ENCODE measurements at regions not wholly inside any gene's neighbourhood (a gene's known extent, or its start where the extent isn't known, plus 50 kb on each side); places are given as distances from the start of the nearest gene placed in this dataset.
"Not testable (repeated sequence)": the region's sequence is repeated elsewhere in the genome, so short reads cannot be mapped to it uniquely, and the experiment has no call there.

GRCh38 chr2:91573755-91574154 is 2882.3 kb downstream of the RPIA start:
- not testable (repeated sequence) for TF ChIP-seq EZH2 (IDR thresholded peaks at IDR 0.05; ENCODE audit: low read length); CTCF (optimal IDR thresholded peaks at IDR 0.05 in 1 of 3, IDR thresholded peaks at IDR 0.05 in 1 of 3, conservative IDR thresholded peaks at IDR 0.05 in 1 of 3; ENCODE audit: extremely low read depth in 1 of 3, insufficient read depth in 2 of 3, low read length in 3 of 3)
